H1 (cell line): ENCODE measurements at regions not wholly inside any gene's neighbourhood (a gene's known extent, or its start where the extent isn't known, plus 50 kb on each side); places are given as distances from the start of the nearest gene placed in this dataset.

Experiments used
- CTCF ChIA-PET: fragments of 300-600 bp; sonication (Branson Sonifier 250); formaldehyde crosslinking; loops from one replicate; lab custom pipeline; 2021; ENCODE audit not compliant: partially characterized antibody; lab: Charles Lee
- POLR2A ChIA-PET: fragments of 300-600 bp; sonication (Branson Sonifier 250); formaldehyde crosslinking; loops from one replicate; lab custom pipeline; 2021; ENCODE audit warnings: inconsistent platforms; ENCODE audit not compliant: partially characterized antibody; lab: Charles Lee
- DNase-seq, 2 experiments: peaks; one replicate each; pipeline versions ENCODE4 v3.0.0 to v3.0.0-alpha.2; 2010 to 2022; ENCODE audit warnings: low spot score in 2 of 2, low read depth in 1 of 2, mixed read lengths in 1 of 2
- FAIRE-seq: peaks from 2 replicates; lab custom pipeline; 2011; peaks lifted over from hg19 to GRCh38; lab: Jason Lieb, UNC
- H2AFZ ChIP-seq: 2 replicates; pipeline ENCODE4 v1.8.1; 2012; ENCODE audit warnings: low read length, inconsistent platforms
- H2AK5ac ChIP-seq: 2 replicates; pipeline ENCODE4 v1.6.1; 2013; ENCODE audit warnings: low read depth, low read length
- H2BK120ac ChIP-seq: replicated peaks from 2 replicates; pipeline ENCODE3; 2013; ENCODE audit warnings: low read depth, low read length, inconsistent platforms
- H2BK12ac ChIP-seq: 2 replicates; pipeline ENCODE4 v1.6.1; 2013; ENCODE audit warnings: low read depth, low read length
- H2BK15ac ChIP-seq: 2 replicates; pipeline ENCODE4 v1.6.1; 2013; ENCODE audit warnings: low read length
- H2BK20ac ChIP-seq: 2 replicates; pipeline ENCODE4 v1.6.1; 2013; ENCODE audit warnings: low read length
- H2BK5ac ChIP-seq: 2 replicates; pipeline ENCODE4 v1.6.1; 2013; ENCODE audit warnings: low read depth, low read length
- H3K14ac ChIP-seq: 2 replicates; pipeline ENCODE4 v1.6.1; 2013; ENCODE audit warnings: inconsistent platforms; ENCODE audit not compliant: insufficient read length
- H3K18ac ChIP-seq: 2 replicates; pipeline ENCODE4 v1.6.1; 2013; ENCODE audit warnings: low read length; ENCODE audit errors: extremely low read depth
- H3K23ac ChIP-seq: 2 replicates; pipeline ENCODE4 v1.6.1; 2013; ENCODE audit warnings: inconsistent platforms; ENCODE audit not compliant: insufficient read length
- H3K23me2 ChIP-seq: 2 replicates; pipeline ENCODE4 v1.6.1; 2013; ENCODE audit warnings: low read depth, low read length
- H3K27ac ChIP-seq: 2 replicates; pipeline ENCODE4 v1.6.1; 2011; ENCODE audit warnings: low read depth, low read length, inconsistent platforms
- H3K27me3 ChIP-seq, 4 experiments: replicated peaks in 1 of 4; 1 replicate in 1 of 4; 2 replicates in 3 of 4; pipeline versions ENCODE4 v1.6.1 to v1.8.1; 2011 to 2013; ENCODE audit warnings: low read length in 3 of 4, mild to moderate bottlenecking in 3 of 4, inconsistent platforms in 2 of 4, mixed read lengths in 2 of 4, moderate library complexity in 1 of 4; ENCODE audit not compliant: control insufficient read depth in 3 of 4, insufficient read depth in 3 of 4; ENCODE audit errors: extremely low read depth in 1 of 4
- H3K36me3 ChIP-seq, 4 experiments: 2 replicates each; pipeline versions ENCODE4 v1.6.1 to v1.8.1; 2011 to 2013; ENCODE audit warnings: mild to moderate bottlenecking in 4 of 4, low read length in 3 of 4, moderate library complexity in 2 of 4, control low read depth in 1 of 4, inconsistent platforms in 1 of 4; ENCODE audit not compliant: insufficient read depth in 4 of 4, control insufficient read depth in 2 of 4
- H3K4ac ChIP-seq: replicated peaks from 2 replicates; pipeline ENCODE3; 2013; ENCODE audit warnings: low read length, low read depth, mixed read lengths, inconsistent platforms; ENCODE audit not compliant: insufficient read length
- H3K4me1 ChIP-seq, 4 experiments: replicated peaks in 1 of 4; 1 replicate in 1 of 4; 2 replicates in 3 of 4; pipeline versions ENCODE4 v1.6.1 to v1.8.1; 2011 to 2013; ENCODE audit warnings: low read length in 3 of 4, inconsistent platforms in 2 of 4, mixed read lengths in 1 of 4; ENCODE audit not compliant: insufficient read depth in 4 of 4, control insufficient read depth in 3 of 4
- H3K4me2 ChIP-seq, 2 experiments: 2 replicates each; pipeline versions ENCODE4 v1.6.1 to v1.8.1; 2011 to 2013; ENCODE audit warnings: low read depth in 2 of 2, low read length in 2 of 2, control low read depth in 1 of 2, inconsistent platforms in 1 of 2, mild to moderate bottlenecking in 1 of 2; ENCODE audit not compliant: insufficient read depth in 1 of 2
- H3K4me3 ChIP-seq, 4 experiments: fragments of 200-600, 300-600 bp in 1 of 4; sonication (generic), shearing (Covaris generic), sonication (Bioruptor Twin) in 1 of 4; 2 replicates each; pipeline versions ENCODE4 v1.5.1 to v1.8.1; 2011 to 2016; ENCODE audit warnings: low read length in 4 of 4, low read depth in 3 of 4, control low read depth in 2 of 4, inconsistent platforms in 2 of 4, mild to moderate bottlenecking in 2 of 4, mixed read lengths in 1 of 4, moderate library complexity in 1 of 4; ENCODE audit not compliant: insufficient read depth in 2 of 4; ENCODE audit errors: extremely low read depth in 1 of 4
- H3K56ac ChIP-seq: replicated peaks from 2 replicates; pipeline ENCODE3; 2013; ENCODE audit warnings: low read depth, mild to moderate bottlenecking, mixed read lengths, low read length, inconsistent platforms; ENCODE audit not compliant: insufficient read length
- H3K79me1 ChIP-seq: 2 replicates; pipeline ENCODE4 v1.6.1; 2013; ENCODE audit warnings: low read depth, low read length, control low read depth
- H3K79me2 ChIP-seq, 2 experiments: 2 replicates each; pipeline versions ENCODE4 v1.6.1 to v1.8.1; 2012 to 2013; ENCODE audit warnings: low read length in 2 of 2, mild to moderate bottlenecking in 2 of 2, inconsistent platforms in 1 of 2; ENCODE audit not compliant: insufficient read depth in 2 of 2, control insufficient read depth in 1 of 2
- H3K9ac ChIP-seq, 4 experiments: replicated peaks in 1 of 4; 1 replicate in 1 of 4; 2 replicates in 3 of 4; pipeline versions ENCODE4 v1.6.1 to v1.8.1; 2011 to 2013; ENCODE audit warnings: low read depth in 3 of 4, low read length in 3 of 4, control low read depth in 2 of 4, mild to moderate bottlenecking in 2 of 4, moderate library complexity in 2 of 4, inconsistent platforms in 1 of 4; ENCODE audit errors: extremely low read depth in 1 of 4
- H3K9me3 ChIP-seq, 2 experiments: 2 replicates each; pipeline versions ENCODE4 v1.6.1 to v1.8.1; 2012 to 2013; ENCODE audit warnings: mild to moderate bottlenecking in 2 of 2, moderate library complexity in 2 of 2, control low read depth in 1 of 2, inconsistent platforms in 1 of 2, low read depth in 1 of 2, low read length in 1 of 2, mixed read lengths in 1 of 2; ENCODE audit not compliant: insufficient read depth in 2 of 2
- H4K20me1 ChIP-seq, 2 experiments: replicated peaks in 1 of 2; 2 replicates each; pipeline versions ENCODE3 to v1.8.1; 2011 to 2013; ENCODE audit warnings: inconsistent platforms in 2 of 2, low read length in 2 of 2, mild to moderate bottlenecking in 1 of 2; ENCODE audit not compliant: insufficient read depth in 2 of 2, control insufficient read depth in 1 of 2
- H4K5ac ChIP-seq: 2 replicates; pipeline ENCODE4 v1.6.1; 2013; ENCODE audit warnings: low read length, low read depth, mixed read lengths, inconsistent platforms; ENCODE audit not compliant: insufficient read length
- H4K8ac ChIP-seq: 2 replicates; pipeline ENCODE4 v1.8.0; 2013; ENCODE audit warnings: mild to moderate bottlenecking, moderate library complexity, low read length, inconsistent platforms; ENCODE audit not compliant: insufficient read depth; ENCODE audit errors: extremely low read depth
- H4K91ac ChIP-seq: replicated peaks from 2 replicates; pipeline ENCODE3; 2013; ENCODE audit warnings: low read length, mixed read lengths, inconsistent platforms; ENCODE audit not compliant: insufficient read length
- CHD2 ChIP-seq: IDR thresholded peaks from 2 replicates; pipeline ENCODE4 v1.6.1; 2012; ENCODE audit warnings: low read length, improper control_type of control experiment
- WGBS, 2 experiments: shearing (Covaris generic) in 1 of 2; methylation state at CpG; one replicate each; pipeline versions ENCODE4 v1.1.6 to v1.1.7; 2013 to 2015; ENCODE audit warnings: low lambda C conversion rate in 2 of 2, mixed read lengths in 2 of 2, inconsistent platforms in 1 of 2, low coverage in 1 of 2, missing lambda C conversion rate in 1 of 2; ENCODE audit not compliant: insufficient replicate concordance in 2 of 2, insufficient coverage in 1 of 2, insufficient read length in 1 of 2; ENCODE audit errors: extremely low coverage in 1 of 2, missing lambda C conversion rate in 1 of 2; 5-methylcytosine and 5-hydroxymethylcytosine counted together
- TF ChIP-seq, protein P1 (sequence below): IDR thresholded peaks from 2 replicates; pipeline ENCODE4 v1.6.1; 2012; ENCODE audit warnings: inconsistent platforms

DNA sequence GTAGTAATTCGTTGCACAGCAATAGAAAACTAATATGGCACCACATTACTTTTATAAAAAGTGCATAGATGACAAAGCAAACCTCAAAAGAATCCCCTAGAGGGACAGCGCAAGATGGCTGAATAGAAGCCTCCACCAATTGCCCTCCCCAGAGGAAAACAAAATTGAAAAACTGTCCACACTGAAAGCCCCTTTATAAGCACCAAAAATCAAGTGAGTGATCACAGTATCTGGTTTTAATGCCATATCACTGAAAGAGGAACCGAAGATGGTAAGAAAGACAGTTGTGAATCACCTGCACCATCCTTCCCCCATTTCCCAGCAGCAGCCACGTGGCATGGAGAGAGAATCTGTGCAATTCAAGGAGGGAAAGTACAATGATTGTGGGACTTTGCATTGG lies 522.2 kb downstream of the GLUD2 start:
- ChIA-PET CTCF (no interaction called here), POLR2A (no interaction called here)
- Histone ChIP-seq H3K9ac (no peak overlapping the region), H2BK20ac (no peak overlapping the region), H3K14ac (no peak overlapping the region), H3K4me3 (no peak overlapping the region), H3K4me2 (no peak overlapping the region), H3K18ac (no peak overlapping the region), H3K23me2 (no peaks in the 10 kb centered on the region), H2BK5ac (no peak overlapping the region), H2AFZ (no peak overlapping the region), H2BK120ac (no peak overlapping the region), H3K27ac (no peak overlapping the region), H4K5ac (no peak overlapping the region), H4K8ac (no peak overlapping the region), H3K9me3 (no peaks in the 10 kb centered on the region), H3K23ac (no peak overlapping the region), H2BK15ac (no peak overlapping the region), H3K79me2 (no peaks in the 10 kb centered on the region), H2AK5ac (no peak overlapping the region), H3K36me3 (no peaks in the 10 kb centered on the region), H3K4ac (no peak overlapping the region), H4K91ac (no peak overlapping the region), H4K20me1 (no peaks in the 10 kb centered on the region), H2BK12ac (no peak overlapping the region), H3K79me1 (no peaks in the 10 kb centered on the region), H3K4me1 (no peaks in the 10 kb centered on the region), H3K27me3 (no peaks in the 10 kb centered on the region), H3K56ac (no peak overlapping the region)
- DNase-seq (no peak), FAIRE-seq (no peak)
- 80% methylated on average over 4 of the region's 4 CpGs; no CpG with 5 or more reads in 1 of the 2 experiments for WGBS, 2 experiments
- no peak for TF ChIP-seq CHD2
- TF ChIP-seq, protein P1, sequence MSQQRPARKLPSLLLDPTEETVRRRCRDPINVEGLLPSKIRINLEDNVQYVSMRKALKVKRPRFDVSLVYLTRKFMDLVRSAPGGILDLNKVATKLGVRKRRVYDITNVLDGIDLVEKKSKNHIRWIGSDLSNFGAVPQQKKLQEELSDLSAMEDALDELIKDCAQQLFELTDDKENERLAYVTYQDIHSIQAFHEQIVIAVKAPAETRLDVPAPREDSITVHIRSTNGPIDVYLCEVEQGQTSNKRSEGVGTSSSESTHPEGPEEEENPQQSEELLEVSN: no peak
